HG03354 (cell line): ENCODE measurements at regions not wholly inside any gene's neighbourhood (a gene's known extent, or its start where the extent isn't known, plus 50 kb on each side); places are given as distances from the start of the nearest gene placed in this dataset.
"Not testable (repeated sequence)": the region's sequence is repeated elsewhere in the genome, so short reads cannot be mapped to it uniquely, and the experiment has no call there.

Experiments
- ATAC-seq: cut with Tn5 transposase; IDR thresholded peaks from one replicate; pipeline ENCODE4 v1.9.1; 2021; ENCODE audit warnings: mild to moderate bottlenecking; ENCODE audit not compliant: unreplicated experiment, poor library complexity, severe bottlenecking

DNA sequence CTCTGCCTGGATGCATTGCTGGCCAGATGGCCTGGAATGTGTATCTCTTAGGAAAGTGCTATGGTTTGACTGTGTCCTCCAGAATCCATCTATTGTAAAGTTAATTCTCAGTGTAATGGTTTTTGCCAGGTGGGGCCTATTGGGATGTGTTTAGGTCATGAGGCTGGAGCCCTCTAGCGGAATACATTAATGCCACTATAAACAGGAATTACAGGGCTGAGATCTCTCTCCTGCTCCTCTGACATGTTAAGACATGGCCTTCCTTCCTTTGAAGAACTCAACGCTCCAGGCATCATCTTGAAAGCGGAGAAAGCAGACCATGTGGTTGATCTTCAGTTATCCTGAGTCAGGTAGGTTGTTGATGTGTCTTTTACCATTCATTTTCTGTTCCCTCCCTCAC, 276.4 kb downstream of the RPIA start:
- ATAC-seq, result no peak

DNA sequence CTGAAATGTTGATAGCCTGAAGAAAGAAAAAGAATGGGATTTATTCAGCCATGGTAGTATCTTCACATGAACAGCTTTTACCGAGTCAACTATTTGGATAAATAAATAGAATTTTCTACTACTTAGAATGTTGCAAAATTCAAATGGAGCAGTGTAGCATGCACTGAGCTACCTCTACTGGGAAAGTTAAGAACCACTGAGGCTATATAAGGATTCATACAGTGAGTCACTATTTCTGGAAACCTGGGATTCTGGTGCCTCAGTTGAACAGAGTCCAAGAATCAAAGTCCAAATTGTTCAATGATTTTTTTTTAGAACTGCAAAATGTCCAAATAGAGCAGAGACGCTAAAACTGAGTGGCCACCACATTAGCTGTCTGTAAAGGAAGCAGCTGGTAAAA, 286.5 kb downstream of the RPIA start:
- not testable (repeated sequence) for ATAC-seq

DNA sequence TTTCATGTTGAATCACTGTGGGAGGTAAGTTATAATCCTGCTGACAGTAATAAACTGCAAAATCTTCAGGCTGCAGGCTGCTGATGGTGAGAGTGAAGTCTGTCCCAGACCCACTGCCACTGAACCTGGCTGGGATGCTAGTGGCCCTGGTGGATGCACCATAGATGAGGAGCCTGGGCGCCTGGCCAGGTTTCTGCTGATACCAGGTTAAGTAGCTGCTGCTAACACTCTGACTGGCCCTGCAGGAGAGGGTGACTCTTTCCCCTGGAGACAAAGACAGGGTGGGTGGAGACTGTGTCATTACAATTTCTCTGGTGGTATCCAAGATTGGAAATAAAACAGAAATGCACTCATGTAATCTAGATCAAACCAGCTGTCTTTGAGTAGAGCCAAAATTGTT, 287.0 kb downstream of the RPIA start:
- not testable (repeated sequence) for ATAC-seq

DNA sequence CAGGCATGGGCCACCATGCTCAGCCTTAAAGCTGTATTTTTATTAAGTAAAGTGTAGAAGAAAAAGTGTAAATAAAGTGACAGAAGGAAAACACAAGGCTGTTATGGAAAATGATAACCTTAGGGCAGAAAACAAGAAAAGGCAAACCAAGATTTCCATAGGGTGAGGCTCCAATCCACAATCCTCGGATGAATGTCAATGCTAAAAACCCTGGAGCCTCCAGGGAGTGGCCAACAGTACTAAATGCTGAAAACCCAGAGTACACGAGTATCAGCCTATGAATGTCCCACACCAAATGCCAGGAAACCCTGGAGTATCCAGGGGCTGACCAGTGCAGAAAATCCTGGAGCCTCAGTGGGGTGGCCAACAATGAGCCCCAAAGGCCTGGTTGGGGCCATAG, 292.6 kb downstream of the RPIA start:
- not testable (repeated sequence) for ATAC-seq

DNA sequence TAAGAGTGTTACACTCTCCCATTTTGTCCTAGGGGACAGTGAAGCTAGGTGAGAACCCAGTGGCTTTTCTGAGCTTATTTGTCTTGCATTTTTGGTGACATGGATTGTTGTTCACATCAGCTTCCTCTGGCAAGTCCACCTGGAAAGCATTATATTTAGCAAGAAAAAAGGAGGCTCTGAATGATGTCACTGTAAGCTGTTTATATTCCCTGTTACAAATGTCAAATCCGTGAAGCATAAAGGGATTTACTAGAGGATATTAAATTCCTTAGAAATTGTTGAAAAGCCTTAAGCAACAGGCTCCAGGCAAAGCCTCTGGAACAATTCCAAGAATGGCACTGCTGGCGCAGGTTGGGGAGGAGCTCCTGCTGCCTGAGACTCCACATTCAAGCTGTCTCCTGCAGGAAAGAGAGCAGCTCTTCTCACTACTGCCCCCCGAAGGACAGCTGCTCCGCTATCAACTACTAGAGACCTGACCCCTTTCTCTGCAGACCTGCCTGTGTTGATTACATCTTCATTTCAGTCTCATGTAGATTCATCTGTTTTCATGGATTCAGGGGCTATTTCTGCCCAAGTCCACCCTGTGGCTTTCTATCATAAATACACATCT, 295.4 kb downstream of the RPIA start:
- ATAC-seq, result not testable (repeated sequence)

DNA sequence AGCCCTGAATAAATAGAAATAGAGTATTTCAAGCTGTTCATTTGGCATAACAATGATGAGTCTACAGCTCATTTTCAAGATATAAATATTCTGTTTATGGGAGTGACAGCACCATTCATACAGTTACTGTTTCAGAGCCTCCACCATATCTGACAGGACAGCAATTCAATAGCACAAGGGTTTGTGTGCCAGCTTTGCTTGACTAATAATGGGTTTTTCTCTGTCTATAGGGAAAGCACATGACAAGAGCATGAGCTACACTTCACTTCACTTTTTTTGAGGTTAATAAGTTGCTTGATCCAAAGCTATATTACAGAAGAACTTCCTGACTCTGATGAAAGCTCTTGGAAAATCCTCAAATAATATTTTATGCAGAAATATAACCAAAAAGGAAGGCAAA, 297.1 kb downstream of the RPIA start:
- ATAC-seq, result not testable (repeated sequence)

DNA sequence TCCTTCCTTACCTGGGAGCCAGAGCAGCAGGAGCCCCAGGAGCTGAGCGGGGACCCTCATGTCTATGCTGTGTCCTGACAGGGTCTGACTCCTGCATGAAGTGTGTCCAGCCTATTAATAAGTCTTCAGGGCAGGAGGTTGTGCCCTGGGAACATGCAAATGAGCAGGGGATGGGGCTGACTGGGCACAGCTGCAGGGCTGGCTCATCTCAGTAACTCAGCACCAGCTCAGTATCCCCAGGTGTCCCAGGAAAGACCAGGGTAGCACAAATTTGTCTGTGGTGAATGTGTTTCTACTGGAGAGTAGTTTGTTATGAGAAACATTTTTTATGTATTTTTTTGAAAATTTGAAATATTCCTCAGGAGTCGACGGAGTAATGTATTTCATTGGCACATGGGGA, 301.3 kb downstream of the RPIA start:
- ATAC-seq, result not testable (repeated sequence)

DNA sequence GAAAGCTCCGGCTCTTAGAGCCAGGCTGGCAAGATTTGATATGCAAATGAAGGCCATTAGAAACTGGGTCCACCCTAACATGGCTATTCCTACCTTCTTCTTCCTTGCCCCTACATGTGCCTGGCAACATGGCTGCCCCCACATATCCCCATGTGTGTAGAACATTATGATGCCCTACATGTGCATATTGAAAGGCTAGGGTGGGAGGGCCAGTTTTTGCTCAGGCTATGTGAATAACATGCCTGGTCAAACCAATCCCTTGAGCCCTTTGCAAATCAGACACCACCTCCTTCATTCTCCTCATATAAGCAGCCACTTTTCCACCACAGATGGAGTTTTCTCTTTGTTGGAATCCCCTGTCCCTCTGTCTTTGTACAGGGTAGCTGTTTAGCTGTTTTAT, 303.4 kb downstream of the RPIA start:
- not testable (repeated sequence) for ATAC-seq

DNA sequence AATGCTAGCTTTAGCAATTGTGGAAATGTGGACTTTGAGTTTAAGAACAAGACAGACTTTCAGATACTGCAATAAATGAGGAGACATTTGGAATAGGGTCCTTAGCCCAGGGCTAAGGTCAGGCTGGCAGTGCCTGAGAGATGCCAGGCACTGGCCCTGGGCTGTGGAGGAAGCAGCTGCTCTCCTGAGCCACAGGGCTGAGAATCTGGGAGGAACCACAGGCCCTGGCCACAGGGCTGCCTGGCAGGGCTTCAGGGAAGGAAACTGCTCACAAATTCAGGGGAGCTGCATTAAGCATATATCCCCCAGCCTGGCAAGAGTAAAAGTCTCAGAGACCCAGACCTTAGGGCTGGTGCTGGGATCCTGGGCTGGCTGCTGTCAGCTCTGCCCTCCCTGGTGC, 305.1 kb downstream of the RPIA start:
- not testable (repeated sequence) for ATAC-seq

DNA sequence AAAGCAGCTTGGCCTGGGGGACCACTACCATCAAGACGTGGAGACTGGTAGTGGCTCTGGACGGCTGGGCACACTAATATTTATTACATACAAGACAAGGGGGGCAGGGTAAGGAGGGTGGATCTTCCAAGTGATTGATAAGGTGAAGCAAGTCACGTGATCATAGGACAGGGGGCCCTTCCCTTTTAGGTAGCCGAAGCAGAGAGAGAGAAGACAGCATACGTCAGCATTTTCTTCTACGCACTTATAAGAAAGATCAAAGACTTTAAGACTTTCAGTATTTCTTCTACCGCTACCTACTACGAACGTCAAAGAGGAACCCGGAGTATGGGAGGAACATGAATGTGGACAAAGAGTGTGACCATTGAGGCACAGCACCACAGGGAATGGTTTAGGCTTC, 307.9 kb downstream of the RPIA start:
- no peak for ATAC-seq

DNA sequence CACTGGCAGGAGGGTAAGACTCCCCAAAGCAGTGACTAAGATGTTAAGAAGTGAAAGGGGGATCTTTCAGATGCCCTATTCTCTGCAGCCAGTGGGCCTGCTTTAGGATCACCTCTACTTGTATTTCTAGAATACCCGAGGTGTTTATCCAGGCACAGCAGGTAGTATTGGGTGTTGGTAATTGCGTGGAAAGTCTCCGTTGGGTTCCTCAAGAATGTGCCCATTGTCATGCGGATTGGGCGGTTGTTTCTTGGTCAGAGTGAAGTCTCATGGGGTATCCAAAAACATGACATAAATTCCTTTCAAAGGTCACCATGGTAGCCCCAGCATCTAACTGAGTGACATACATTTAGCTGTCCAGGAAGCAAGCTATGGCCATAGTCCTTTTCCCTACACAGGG, 308.8 kb downstream of the RPIA start:
- no peak for ATAC-seq

DNA sequence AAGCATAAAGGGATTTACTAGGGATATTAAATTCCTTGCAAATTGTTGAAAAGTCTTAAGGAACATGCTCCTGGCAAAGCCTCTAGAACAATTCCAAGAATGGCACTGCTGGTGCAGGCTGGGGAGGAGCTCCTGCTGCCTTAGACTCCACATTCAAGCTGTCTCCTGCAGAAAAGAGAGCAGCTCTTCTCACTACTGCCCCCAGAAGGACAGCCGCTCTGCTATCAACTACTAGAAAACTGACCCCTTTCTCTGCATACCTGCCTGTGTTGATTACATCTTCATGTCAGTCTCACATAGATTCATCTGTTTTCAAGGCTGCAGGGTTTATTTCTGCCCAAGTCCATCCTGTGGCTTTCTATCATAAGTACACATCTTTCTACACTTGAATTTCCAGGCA, 312.8 kb downstream of the RPIA start:
- not testable (repeated sequence) for ATAC-seq

DNA sequence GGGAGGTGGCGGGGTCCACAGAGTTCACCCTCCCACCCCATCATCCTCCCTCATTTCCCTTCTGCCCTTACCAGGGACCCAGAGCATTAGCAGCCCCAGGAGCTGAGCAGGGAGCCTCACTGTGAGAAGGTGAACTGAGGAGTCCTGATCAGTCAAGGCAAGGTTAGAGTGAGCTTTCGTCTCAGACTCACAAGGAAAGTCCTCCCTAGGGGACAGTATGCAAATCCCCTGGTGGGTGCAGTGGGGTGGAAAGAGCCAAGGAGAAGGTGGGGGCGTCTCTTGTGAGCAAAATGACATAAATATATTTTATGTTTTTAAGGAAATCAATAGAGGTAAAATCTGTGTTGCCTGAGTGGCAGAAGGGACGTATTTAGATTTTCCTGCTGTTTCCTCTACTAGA, 329.1 kb downstream of the RPIA start:
- not testable (repeated sequence) for ATAC-seq

DNA sequence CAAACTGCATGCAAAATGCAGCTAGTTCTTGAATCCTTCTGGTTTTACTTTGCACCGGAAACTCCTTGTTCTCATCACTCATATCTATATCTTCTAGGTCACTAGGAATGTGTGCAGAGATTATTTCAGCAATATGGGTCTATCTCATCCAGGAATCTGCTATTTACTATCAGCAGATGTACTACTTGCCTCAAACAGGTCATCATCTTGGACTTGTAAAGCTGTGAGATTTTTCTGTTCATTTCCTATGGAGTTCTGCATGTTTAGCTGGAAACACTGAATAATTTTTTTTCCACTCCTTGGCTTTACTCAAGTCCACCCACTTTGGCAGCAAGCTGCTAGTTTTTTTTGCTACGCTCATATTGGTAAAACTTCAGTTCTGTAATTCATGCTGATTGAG, 334.8 kb downstream of the RPIA start:
- not testable (repeated sequence) for ATAC-seq

DNA sequence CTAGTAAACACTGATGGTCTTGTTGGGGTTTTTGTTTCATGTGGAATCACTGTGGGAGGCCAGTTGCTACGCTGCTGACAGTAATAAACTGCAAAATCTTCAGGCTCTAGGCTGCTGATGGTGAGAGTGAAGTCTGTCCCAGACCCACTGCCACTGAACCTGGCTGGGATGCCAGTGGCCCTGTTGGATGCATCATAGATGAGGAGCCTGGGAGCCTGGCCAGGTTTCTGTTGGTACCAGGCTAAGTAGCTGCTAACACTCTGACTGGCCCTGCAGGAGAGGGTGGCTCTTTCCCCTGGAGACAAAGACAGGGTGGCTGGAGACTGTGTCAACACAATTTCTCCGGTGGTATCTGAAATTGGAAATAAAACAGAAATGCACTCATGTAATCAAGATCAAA, 335.6 kb downstream of the RPIA start:
- not testable (repeated sequence) for ATAC-seq

DNA sequence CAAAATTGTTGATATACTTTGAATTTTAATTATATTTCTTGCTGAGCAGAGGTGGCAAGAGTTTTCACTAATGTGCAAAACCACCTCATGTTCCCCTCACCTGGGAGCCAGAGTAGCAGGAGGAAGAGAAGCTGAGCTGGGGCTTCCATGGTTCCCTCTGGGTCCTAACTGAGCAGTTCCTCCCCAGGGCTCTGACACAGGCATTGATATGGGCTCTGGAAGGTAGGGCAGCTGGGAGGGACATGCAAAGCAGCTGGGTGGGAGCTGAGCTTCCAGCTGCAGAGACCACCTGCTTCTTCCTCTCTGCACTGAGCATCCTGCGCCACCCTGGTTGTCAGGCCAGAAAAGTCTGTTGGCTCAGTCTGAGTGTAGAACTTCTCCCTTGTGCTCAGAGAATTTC, 336.1 kb downstream of the RPIA start:
- not testable (repeated sequence) for ATAC-seq

DNA sequence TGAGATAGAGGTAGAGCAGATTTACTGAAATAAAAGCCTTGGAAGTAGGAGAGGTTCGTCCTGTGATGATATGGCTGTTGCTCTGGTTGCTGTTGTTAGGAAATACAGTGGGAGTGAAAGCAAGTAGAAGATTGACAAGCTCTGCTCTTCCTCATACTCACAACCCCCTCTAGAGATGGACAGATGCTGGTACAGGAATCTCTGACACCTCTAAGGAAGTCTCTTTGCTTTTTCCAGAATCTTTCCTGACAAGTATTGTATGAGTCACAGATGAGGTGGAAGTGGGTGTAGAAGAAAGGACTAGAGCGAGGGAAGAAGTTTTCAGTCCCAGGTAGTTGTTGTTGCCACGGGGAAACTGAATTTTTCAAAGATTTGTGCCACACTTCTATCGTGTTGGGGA, 337.8 kb downstream of the RPIA start:
- ATAC-seq, result not testable (repeated sequence)

DNA sequence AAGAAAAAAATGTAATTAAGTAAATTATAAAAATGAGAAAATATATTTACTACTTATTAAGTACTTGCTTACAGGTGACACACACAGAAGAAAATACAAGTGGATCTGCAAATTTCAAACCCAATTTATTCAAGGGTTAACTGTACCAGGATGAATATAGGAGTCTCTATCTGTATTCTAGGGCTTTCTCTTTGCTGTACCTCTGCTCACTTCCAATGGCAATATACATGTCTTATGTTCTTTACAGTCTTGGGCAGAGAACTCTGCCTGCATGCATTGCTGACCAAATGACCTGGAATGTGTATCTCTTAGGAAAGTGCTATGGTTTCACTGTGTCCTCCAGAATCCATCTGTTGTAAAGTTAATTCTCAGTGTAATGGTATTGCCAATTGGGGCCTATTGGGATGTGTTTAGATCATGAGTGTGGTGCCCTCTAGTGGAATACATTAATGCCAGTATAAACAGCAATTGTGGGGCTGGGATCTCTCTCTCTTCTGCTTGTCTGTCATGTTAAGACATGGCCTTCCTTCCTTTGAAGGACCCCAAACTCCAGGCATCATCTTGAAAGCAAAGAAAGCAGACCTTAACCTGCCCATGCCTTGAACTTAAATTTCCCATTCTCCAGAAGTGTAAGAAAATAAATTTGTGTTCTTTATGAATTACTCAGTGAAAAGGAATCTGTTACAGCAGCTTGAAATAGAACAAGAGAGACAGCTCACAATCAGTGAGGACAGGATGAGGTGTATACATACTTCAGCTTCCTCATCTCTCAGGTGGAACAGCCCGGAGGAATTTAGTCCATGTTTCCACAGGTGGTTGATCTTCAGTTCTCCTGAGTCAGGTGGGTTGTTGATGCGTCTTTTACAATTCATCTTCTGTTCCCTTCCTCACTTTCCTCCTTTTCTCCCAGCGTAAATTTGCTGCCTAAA, 356.9 kb downstream of the RPIA start:
- ATAC-seq, result peak; percentile 90

DNA sequence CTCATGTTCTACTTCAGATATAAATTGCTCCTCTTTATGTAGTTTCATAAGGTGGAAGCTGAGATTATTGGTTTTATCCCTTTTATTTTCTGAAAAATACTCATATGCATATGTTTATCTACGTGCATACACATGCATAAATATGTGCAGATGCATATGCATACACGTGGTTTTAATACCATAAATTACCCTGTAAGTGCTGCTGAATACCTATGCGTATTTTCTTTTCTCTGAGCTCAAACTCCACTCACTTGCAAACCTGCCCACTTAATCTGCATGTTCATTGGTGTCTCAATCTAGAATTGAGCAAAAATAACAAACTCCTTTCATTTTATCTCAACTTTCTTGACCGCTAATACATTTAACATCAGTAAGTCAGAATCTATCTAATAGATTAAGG, 367.1 kb downstream of the RPIA start:
- ATAC-seq, result not testable (repeated sequence)

DNA sequence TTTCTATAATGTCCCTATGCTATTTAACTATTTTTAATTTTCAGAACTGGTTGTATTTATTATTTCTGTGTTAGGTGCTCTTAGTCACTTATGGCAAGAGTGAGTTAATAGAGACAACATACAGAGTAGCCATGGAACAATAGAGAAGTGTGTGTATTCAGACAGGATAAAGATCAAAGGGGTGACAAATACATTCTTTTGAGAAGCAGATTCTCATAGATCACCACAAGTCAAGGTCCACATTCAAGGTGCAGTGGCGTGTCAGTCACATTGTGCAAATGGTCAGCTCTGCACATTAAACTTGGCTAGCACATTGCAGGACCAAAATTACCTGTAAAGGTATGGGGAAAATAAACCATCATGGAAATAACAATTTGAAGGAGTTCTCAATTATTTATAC, 369.7 kb downstream of the RPIA start:
- ATAC-seq, result not testable (repeated sequence)

DNA sequence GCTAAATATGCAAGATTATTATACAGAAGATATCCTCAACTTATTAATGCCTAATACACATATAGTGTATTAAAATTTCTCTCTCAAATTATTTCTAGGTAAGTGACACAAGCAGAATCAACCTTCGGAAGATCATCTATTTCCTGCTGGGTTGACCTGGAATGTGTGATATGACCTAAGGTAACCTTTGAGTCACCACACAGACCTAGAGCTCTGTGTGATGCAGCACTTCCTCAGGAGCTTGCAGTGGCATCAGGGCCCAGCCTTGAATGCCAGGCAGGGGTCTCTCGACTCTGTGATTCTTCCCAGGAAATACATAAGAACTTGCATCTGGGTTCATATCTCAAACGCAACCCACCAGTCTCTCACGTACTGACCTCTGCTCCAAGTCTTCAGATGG, 385.3 kb downstream of the RPIA start:
- not testable (repeated sequence) for ATAC-seq
